ENCODE measurements at regions not wholly inside any gene's neighbourhood (a gene's known extent, or its start where the extent isn't known, plus 50 kb on each side); places are given as distances from the start of the nearest gene placed in this dataset.

DNA sequence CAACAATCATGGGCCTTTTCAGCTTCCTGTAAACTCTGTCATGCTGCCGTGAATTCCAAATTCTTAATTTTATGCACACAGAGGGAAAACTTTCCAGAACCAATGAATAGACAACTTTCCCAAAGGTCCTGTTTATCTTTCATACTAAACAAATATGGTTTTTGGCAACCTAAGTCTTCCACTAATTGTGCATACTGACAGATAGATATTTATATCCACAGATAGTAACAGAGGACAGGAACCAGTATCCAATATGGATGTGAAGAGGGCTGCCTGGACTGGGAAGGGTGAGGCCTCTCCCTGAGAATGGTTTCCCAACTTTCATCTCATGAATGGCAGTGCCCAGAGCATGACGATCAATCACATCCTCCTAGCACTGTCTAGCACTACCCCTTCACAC, 80.4 kb downstream of the MRPL57 start:
- TF ChIP-seq POLR2A (IDR thresholded peaks at IDR 0.05; ENCODE audit: low read length) (no peak), GATA1 (IDR thresholded peaks at IDR 0.05; ENCODE audit: low read depth, low read length) (no peak)
